B cell (primary cell): ENCODE measurements at regions not wholly inside any gene's neighbourhood (a gene's known extent, or its start where the extent isn't known, plus 50 kb on each side); places are given as distances from the start of the nearest gene placed in this dataset.

Source experiments
- EZH2 ChIP-seq: IDR thresholded peaks from 2 replicates; pipeline ENCODE4 v1.6.1; 2012; ENCODE audit warnings: borderline replicate concordance, low read depth, mild to moderate bottlenecking, moderate library complexity, low read length; ENCODE audit not compliant: insufficient read depth, poor library complexity, severe bottlenecking
- TF ChIP-seq, protein P1 (sequence below): fragments of 200-600 bp; IDR thresholded peaks from one replicate; pipeline ENCODE4 v1.8.0; 2022; ENCODE audit warnings: antibody characterized with exemption, mild to moderate bottlenecking

DNA sequence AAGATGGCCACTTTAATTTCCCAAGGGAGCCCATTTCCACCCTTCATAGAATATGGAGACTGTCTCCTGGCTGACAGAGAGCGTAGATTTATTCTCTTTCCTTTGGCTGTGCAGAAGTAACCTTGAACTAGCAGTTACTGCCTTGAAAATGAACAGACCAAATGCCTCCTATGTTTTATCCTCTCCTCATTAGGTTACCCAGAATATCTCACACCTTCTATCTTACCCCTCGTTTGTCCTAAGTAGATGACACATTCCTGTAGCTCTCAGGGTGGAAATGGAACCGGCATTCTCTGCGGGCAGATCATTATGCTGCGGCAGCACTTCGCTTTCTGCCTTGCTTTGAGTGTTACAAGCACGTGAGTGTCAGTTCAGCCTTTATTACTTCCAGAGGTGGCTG lies 336.5 kb downstream of the DCDC2C start:
- TF ChIP-seq, protein P1, sequence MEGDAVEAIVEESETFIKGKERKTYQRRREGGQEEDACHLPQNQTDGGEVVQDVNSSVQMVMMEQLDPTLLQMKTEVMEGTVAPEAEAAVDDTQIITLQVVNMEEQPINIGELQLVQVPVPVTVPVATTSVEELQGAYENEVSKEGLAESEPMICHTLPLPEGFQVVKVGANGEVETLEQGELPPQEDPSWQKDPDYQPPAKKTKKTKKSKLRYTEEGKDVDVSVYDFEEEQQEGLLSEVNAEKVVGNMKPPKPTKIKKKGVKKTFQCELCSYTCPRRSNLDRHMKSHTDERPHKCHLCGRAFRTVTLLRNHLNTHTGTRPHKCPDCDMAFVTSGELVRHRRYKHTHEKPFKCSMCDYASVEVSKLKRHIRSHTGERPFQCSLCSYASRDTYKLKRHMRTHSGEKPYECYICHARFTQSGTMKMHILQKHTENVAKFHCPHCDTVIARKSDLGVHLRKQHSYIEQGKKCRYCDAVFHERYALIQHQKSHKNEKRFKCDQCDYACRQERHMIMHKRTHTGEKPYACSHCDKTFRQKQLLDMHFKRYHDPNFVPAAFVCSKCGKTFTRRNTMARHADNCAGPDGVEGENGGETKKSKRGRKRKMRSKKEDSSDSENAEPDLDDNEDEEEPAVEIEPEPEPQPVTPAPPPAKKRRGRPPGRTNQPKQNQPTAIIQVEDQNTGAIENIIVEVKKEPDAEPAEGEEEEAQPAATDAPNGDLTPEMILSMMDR: no peak
- no peak for TF ChIP-seq EZH2
